ENCODE measurements at regions not wholly inside any gene's neighbourhood (a gene's known extent, or its start where the extent isn't known, plus 50 kb on each side); places are given as distances from the start of the nearest gene placed in this dataset.

DNA sequence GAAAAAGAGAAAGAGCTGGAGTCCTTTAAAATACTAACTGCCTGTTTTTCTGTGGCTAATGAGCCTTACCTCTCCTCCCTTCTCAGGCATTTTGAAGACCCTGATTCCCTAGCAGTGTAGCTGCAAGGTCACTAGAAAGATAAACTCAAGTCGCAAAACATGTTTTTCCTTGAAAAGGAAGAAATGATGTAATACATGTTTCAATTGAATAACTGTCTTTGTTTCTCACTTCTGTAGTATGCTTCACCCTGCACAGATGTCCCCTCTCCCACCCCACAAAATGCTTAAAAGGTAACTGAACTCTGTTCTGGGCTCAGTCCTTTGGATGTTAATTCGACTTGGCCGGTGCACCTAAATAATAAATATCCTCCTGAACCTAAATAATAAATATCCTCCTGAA is 1350.3 kb downstream of the TMEM121 start:
- Histone ChIP-seq H2AK5ac (ENCODE audit: low read depth, low read length) (no peak overlapping the region), H3K4me3 (ENCODE audit: extremely low read depth in 1 of 4, insufficient read depth in 2 of 4, low read depth in 3 of 4, low read length in 4 of 4) (no peak overlapping the region), H3K23ac (ENCODE audit: insufficient read length) (no peak overlapping the region), H3K9ac (replicated peaks in 1 of 4; ENCODE audit: extremely low read depth in 1 of 4, low read depth in 3 of 4, low read length in 3 of 4) (no peak overlapping the region), H2BK20ac (ENCODE audit: low read length) (no peak overlapping the region), H3K18ac (ENCODE audit: extremely low read depth, low read length) (no peak overlapping the region), H2BK120ac (replicated peaks; ENCODE audit: low read depth, low read length) (no peak overlapping the region), H3K79me1 (ENCODE audit: low read depth, low read length) (no peaks in the 10 kb centered on the region), H2AFZ (ENCODE audit: low read length) (no peak overlapping the region), H3K23me2 (ENCODE audit: low read depth, low read length) (no peaks in the 10 kb centered on the region), H3K36me3 (ENCODE audit: control insufficient read depth in 2 of 4, insufficient read depth in 4 of 4, low read length in 3 of 4) (no peaks in the 10 kb centered on the region), H3K4me2 (ENCODE audit: insufficient read depth in 1 of 2, low read depth in 2 of 2, low read length in 2 of 2) (no peak overlapping the region), H3K4ac (replicated peaks; ENCODE audit: insufficient read length, low read depth, low read length) (no peak overlapping the region), H3K27ac (ENCODE audit: low read depth, low read length) (no peak overlapping the region), H4K91ac (replicated peaks; ENCODE audit: insufficient read length, low read length) (no peak overlapping the region), H3K79me2 (ENCODE audit: control insufficient read depth in 1 of 2, insufficient read depth in 2 of 2, low read length in 2 of 2) (no peaks in the 10 kb centered on the region), H4K20me1 (replicated peaks in 1 of 2; ENCODE audit: control insufficient read depth in 1 of 2, insufficient read depth in 2 of 2, low read length in 2 of 2) (no peaks in the 10 kb centered on the region), H4K5ac (ENCODE audit: insufficient read length, low read depth, low read length) (no peak overlapping the region), H4K8ac (ENCODE audit: extremely low read depth, insufficient read depth, low read length) (no peak overlapping the region), H3K27me3 (replicated peaks in 1 of 4; ENCODE audit: control insufficient read depth in 3 of 4, extremely low read depth in 1 of 4, insufficient read depth in 3 of 4, low read length in 3 of 4) (no peaks in the 10 kb centered on the region), H2BK5ac (ENCODE audit: low read depth, low read length) (no peak overlapping the region), H2BK12ac (ENCODE audit: low read depth, low read length) (no peak overlapping the region), H3K4me1 (replicated peaks in 1 of 4; ENCODE audit: control insufficient read depth in 3 of 4, insufficient read depth in 4 of 4, low read length in 3 of 4) (no peaks in the 10 kb centered on the region), H3K56ac (replicated peaks; ENCODE audit: insufficient read length, low read depth, low read length) (no peak overlapping the region), H3K9me3 (ENCODE audit: insufficient read depth in 2 of 2, low read depth in 1 of 2, low read length in 1 of 2) (peaks cover 67 to 69% of the 10 kb centered on the region in 2 experiments), H2BK15ac (ENCODE audit: low read length) (no peak overlapping the region), H3K14ac (ENCODE audit: insufficient read length) (no peak overlapping the region)
- FAIRE-seq (no peak), DNase-seq (ENCODE audit: low read depth in 1 of 2, low spot score in 2 of 2) (no peak)
- ChIA-PET POLR2A (ENCODE audit: partially characterized antibody) (no interaction called here), CTCF (ENCODE audit: partially characterized antibody) (no interaction called here)
- WGBS, 2 experiments (ENCODE audit: extremely low coverage in 1 of 2, insufficient coverage in 1 of 2, insufficient read length in 1 of 2, insufficient replicate concordance in 2 of 2, low coverage in 1 of 2, low lambda C conversion rate in 2 of 2, missing lambda C conversion rate in 1 of 2): 83% methylated on average over 3 of the region's 3 CpGs; no CpG with 5 or more reads in 1 of the 2 experiments
- no peak for TF ChIP-seq CTBP2 (IDR thresholded peaks at IDR 0.05; ENCODE audit: borderline replicate concordance, insufficient read depth, insufficient read length, low read length)
- TF ChIP-seq, protein P1, sequence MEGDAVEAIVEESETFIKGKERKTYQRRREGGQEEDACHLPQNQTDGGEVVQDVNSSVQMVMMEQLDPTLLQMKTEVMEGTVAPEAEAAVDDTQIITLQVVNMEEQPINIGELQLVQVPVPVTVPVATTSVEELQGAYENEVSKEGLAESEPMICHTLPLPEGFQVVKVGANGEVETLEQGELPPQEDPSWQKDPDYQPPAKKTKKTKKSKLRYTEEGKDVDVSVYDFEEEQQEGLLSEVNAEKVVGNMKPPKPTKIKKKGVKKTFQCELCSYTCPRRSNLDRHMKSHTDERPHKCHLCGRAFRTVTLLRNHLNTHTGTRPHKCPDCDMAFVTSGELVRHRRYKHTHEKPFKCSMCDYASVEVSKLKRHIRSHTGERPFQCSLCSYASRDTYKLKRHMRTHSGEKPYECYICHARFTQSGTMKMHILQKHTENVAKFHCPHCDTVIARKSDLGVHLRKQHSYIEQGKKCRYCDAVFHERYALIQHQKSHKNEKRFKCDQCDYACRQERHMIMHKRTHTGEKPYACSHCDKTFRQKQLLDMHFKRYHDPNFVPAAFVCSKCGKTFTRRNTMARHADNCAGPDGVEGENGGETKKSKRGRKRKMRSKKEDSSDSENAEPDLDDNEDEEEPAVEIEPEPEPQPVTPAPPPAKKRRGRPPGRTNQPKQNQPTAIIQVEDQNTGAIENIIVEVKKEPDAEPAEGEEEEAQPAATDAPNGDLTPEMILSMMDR (IDR thresholded peaks at IDR 0.05; ENCODE audit: control extremely low read depth in 1 of 3, insufficient read depth in 1 of 3, low read depth in 1 of 3, low read length in 3 of 3): no peak
- TF ChIP-seq POLR2AphosphoS5 (IDR thresholded peaks at IDR 0.05; ENCODE audit: low read depth, low read length): no peak
- TF ChIP-seq TAF1 (IDR thresholded peaks at IDR 0.05; ENCODE audit: low read depth, low read length): no peak
- no peak for TF ChIP-seq POLR2A (IDR thresholded peaks at IDR 0.05; ENCODE audit: control extremely low read depth in 1 of 2, low read depth in 2 of 2, low read length in 2 of 2)
- TF ChIP-seq RNF2 (IDR thresholded peaks at IDR 0.05; ENCODE audit: borderline replicate concordance, low read depth, low read length, missing control alignments, poor library complexity, severe bottlenecking): no peak
- no peak for TF ChIP-seq NRF1 (IDR thresholded peaks at IDR 0.05; ENCODE audit: low read depth, low read length)
- TF ChIP-seq NANOG (IDR thresholded peaks at IDR 0.05; ENCODE audit: insufficient read depth, low read depth, low read length, poor library complexity, severe bottlenecking): no peak
- TF ChIP-seq SIRT6 (IDR thresholded peaks at IDR 0.05; ENCODE audit: low read length): no peak
- no peak for TF ChIP-seq CBX5 (IDR thresholded peaks at IDR 0.05; ENCODE audit: low read depth, low read length)
- TF ChIP-seq EZH2 (IDR thresholded peaks at IDR 0.05; ENCODE audit: low read depth, low read length, severe bottlenecking): no peak
- TF ChIP-seq BRCA1 (IDR thresholded peaks at IDR 0.05; ENCODE audit: low read depth, low read length): no peak
- TF ChIP-seq PHF8 (conservative IDR thresholded peaks at IDR 0.05; ENCODE audit: low read depth, low read length): no peak

All from H1 (cell line).